Natural killer cell treated with Interleukin-12 subunit alpha and Interleukin-12 subunit beta and Interleukin-15 and Interleukin-18, amount 100 ng/mL, for 72 hours (primary cell): ENCODE measurements at regions not wholly inside any gene's neighbourhood (a gene's known extent, or its start where the extent isn't known, plus 50 kb on each side); places are given as distances from the start of the nearest gene placed in this dataset.
"Not testable (repeated sequence)": the region's sequence is repeated elsewhere in the genome, so short reads cannot be mapped to it uniquely, and the experiment has no call there.

ENCODE experiments used
- ATAC-seq, 2 donors: fragments of 150-1000 bp; cut with Tn5 transposase in 1 of 2; sonication (Bioruptor Pico), chemical (Tn5 transposase) in 1 of 2; 2 replicates each; pipeline ENCODE4 v1.10.0; 2021
- DNase-seq: peaks from one replicate; pipeline ENCODE4 v3.0.0; 2022; ENCODE audit warnings: low spot score
- H3K27ac Mint-ChIP-seq, 2 donors: 1 replicate in 1 of 2; 2 replicates in 1 of 2; pipeline ENCODE4 v1.8.0; 2022; ENCODE audit warnings: mixed read lengths in 2 of 2, mild to moderate bottlenecking in 1 of 2, moderate library complexity in 1 of 2
- H3K27me3 Mint-ChIP-seq, 2 donors: 1 replicate in 1 of 2; 2 replicates in 1 of 2; pipeline ENCODE4 v1.8.0; 2022; ENCODE audit warnings: mixed read lengths in 2 of 2
- H3K36me3 Mint-ChIP-seq: one replicate; pipeline ENCODE4 v1.8.0; 2022; ENCODE audit warnings: mixed read lengths
- H3K4me1 Mint-ChIP-seq, 2 donors: 1 replicate in 1 of 2; 2 replicates in 1 of 2; pipeline ENCODE4 v1.8.0; 2022; ENCODE audit warnings: low read depth in 2 of 2, mixed read lengths in 2 of 2, mild to moderate bottlenecking in 1 of 2
- H3K4me3 Mint-ChIP-seq: one replicate; pipeline ENCODE4 v1.8.0; 2022; ENCODE audit warnings: mixed read lengths
- H3K9me3 Mint-ChIP-seq: 2 replicates; pipeline ENCODE4 v1.8.0; 2022; ENCODE audit warnings: mixed read lengths

DNA sequence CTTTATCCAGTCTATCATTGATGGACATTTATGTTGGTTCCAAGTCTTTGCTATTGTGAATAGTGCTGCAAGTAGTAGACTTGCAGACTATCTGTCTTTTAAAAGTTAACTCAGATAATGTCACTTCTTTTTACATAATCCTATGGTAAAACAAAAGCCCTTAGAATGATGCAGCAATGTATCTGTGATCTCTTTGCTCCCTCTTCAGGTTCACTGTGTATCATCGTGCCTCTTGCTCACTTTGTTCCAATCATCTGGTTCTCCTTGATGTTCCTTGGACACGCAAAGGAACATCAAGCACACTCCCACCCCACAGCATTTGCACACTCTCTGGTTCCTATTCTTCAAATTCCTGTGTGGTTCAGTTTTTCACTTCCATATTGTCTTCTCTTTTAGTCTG, 472.5 kb upstream of the ZNF804A start:
- no peak for ATAC-seq
- no peak overlapping the region for H3K4me3 Mint-ChIP-seq
- no peak for DNase-seq
- H3K27me3 Mint-ChIP-seq, result no peaks in the 10 kb centered on the region
- peaks cover 13% of the 10 kb centered on the region for H3K9me3 Mint-ChIP-seq
- peaks cover 11% of the 10 kb centered on the region for H3K36me3 Mint-ChIP-seq
- H3K4me1 Mint-ChIP-seq, result no peaks in the 10 kb centered on the region
- H3K27ac Mint-ChIP-seq, result no peak overlapping the region

DNA sequence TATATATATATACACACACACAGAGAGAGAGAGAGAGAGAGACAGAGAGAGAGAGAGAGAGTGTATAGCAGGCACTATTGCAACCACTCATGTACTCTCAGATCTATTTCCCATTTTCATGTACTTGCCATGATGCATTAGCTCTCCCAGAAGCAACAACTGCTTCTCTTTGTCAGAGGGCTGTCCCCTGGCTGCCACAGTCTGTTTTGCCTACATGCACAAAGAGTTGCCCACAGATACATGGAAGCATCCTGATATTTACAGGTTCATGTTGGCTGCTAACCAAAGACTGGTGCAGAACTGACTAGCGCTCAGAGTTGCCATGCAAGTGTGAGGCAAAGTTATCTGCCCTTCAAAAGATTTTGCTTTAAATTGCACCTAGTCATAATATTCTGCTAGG, 469.3 kb upstream of the ZNF804A start:
- peaks cover 11% of the 10 kb centered on the region for H3K36me3 Mint-ChIP-seq
- DNase-seq (no peak), ATAC-seq (no peak)
- H3K9me3 Mint-ChIP-seq, result peaks cover 28% of the 10 kb centered on the region
- H3K27me3 Mint-ChIP-seq, result no peaks in the 10 kb centered on the region
- no peak overlapping the region for H3K4me3 Mint-ChIP-seq
- H3K4me1 Mint-ChIP-seq, result no peaks in the 10 kb centered on the region
- H3K27ac Mint-ChIP-seq, result no peak overlapping the region

DNA sequence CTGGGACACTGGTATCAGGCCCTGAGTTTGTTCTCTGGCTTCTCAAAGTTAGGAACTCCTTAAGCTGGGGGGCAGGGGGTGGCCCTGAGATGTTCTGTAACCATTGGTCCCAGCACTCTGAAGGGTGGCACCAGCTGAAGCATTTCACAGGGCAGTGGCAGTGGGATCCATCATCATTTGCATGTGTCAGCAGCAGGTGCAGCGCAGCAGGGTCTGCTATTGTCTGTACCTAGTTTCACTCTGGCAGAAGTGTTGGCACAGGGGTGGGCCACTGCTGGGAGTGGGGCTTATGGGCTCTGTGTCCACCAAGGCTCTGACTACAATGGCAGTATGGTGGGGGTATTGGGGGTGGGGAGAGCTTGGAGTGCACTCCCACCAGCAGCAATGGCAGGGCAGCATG, 460.4 kb upstream of the ZNF804A start:
- Mint-ChIP-seq H3K4me3 (no peak overlapping the region), H3K36me3 (no peaks in the 10 kb centered on the region), H3K27ac (no peak overlapping the region), H3K27me3 (no peaks in the 10 kb centered on the region), H3K9me3 (peaks cover 23% of the 10 kb centered on the region), H3K4me1 (no peaks in the 10 kb centered on the region)
- DNase-seq (no peak), ATAC-seq (no peak)

GRCh38 chr2:184141866-184142265, 456.5 kb upstream of the ZNF804A start:
- H3K27me3 Mint-ChIP-seq, result no peaks in the 10 kb centered on the region
- DNase-seq (no peak), ATAC-seq (no peak)
- no peak overlapping the region for H3K27ac Mint-ChIP-seq
- peaks cover 6% of the 10 kb centered on the region for H3K9me3 Mint-ChIP-seq
- H3K4me3 Mint-ChIP-seq, result no peak overlapping the region
- H3K4me1 Mint-ChIP-seq, result no peaks in the 10 kb centered on the region
- no peaks in the 10 kb centered on the region for H3K36me3 Mint-ChIP-seq

- Mint-ChIP-seq H3K9me3 (peaks cover 17% of the 10 kb centered on the region), H3K4me1 (no peaks in the 10 kb centered on the region), H3K27ac (no peak overlapping the region), H3K4me3 (no peak overlapping the region), H3K36me3 (peaks cover 10% of the 10 kb centered on the region), H3K27me3 (no peaks in the 10 kb centered on the region)
- ATAC-seq (no peak), DNase-seq (no peak)
These were observed 443.9 kb upstream of the ZNF804A start for GRCh38 chr2:184154438-184154837.

DNA sequence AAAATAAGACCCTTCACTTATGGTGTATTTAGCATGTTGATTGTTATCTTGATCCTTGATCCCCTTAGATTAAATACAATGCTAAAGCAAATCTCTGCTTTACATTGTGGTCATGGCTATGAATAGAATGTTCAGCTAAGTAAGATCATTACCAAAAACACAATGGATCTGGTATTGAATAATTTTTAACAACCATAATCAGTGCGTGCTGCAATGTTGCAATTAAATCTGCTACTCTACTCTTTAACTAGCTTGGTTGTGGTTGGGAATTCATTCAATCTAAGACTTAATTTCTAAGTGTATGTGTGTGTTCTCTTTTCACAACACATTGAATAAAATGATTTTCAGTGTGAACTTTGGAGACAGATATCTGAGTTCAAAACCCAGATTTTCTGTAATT, 442.5 kb upstream of the ZNF804A start:
- ATAC-seq, result no peak
- peaks cover 8% of the 10 kb centered on the region for H3K36me3 Mint-ChIP-seq

DNA sequence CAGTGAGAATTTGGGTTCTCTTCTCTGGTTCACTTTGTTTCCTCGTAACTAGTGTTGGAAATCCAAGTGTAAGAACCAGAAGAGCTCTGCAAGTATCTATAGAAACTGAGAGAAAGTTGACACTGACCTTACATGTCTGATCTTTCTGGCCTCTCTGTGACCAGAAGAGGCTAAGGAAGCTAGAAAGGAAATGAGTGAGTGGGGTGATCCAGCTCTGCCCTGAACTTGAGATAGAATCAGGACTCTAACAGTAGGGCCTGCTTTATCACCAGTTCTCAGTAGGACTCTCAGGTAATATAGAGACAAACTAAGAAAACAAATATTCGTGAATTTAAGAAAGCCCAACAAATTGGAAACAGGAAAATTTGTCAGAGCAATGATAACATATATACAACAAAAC, 441.2 kb upstream of the ZNF804A start:
- DNase-seq (no peak), ATAC-seq (no peak)
- no peaks in the 10 kb centered on the region for H3K27me3 Mint-ChIP-seq
- H3K9me3 Mint-ChIP-seq, result peaks cover 13% of the 10 kb centered on the region
- peaks cover 11% of the 10 kb centered on the region for H3K36me3 Mint-ChIP-seq
- H3K27ac Mint-ChIP-seq, result no peak overlapping the region
- no peaks in the 10 kb centered on the region for H3K4me1 Mint-ChIP-seq
- no peak overlapping the region for H3K4me3 Mint-ChIP-seq

More for the DNA sequence above, 442.5 kb upstream of the ZNF804A start:
- no peak for DNase-seq
- H3K27me3 Mint-ChIP-seq, result no peaks in the 10 kb centered on the region
- H3K27ac Mint-ChIP-seq, result no peak overlapping the region
- no peak overlapping the region for H3K4me3 Mint-ChIP-seq
- peaks cover 9% of the 10 kb centered on the region for H3K9me3 Mint-ChIP-seq
- H3K4me1 Mint-ChIP-seq, result no peaks in the 10 kb centered on the region

- no peak for DNase-seq
- Mint-ChIP-seq H3K36me3 (peaks cover 11% of the 10 kb centered on the region), H3K9me3 (peaks cover 29% of the 10 kb centered on the region), H3K4me1 (no peaks in the 10 kb centered on the region), H3K27ac (no peak overlapping the region), H3K27me3 (no peaks in the 10 kb centered on the region), H3K4me3 (no peak overlapping the region)
- ATAC-seq, result no peak
These were observed 435.9 kb upstream of the ZNF804A start for GRCh38 chr2:184162426-184162825.

- ATAC-seq, result not testable (repeated sequence)
These were observed 429.5 kb upstream of the ZNF804A start for GRCh38 chr2:184168823-184169222.

DNA sequence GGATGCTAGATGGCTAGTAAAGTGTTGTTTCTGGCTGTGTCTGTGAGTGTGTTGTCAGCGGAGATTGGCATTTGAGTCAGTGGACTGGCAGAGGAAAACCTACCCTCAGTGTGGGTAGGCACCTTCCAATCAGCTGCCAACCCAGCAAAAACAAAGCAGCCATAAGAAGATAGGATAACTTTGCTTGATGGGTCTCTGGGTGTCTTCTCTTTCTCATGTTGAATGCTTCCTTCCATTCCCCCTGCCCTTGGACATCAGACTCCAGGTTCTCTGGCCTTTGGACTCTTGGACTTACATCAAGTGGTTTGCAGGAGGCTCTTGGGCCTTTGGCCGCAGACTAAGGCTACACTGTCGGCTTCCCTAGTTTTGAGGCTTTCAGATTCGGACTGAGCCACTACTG, 429.0 kb upstream of the ZNF804A start:
- no peaks in the 10 kb centered on the region for H3K4me1 Mint-ChIP-seq
- no peak overlapping the region for H3K27ac Mint-ChIP-seq
- ATAC-seq (no peak), DNase-seq (no peak)
- no peak overlapping the region for H3K4me3 Mint-ChIP-seq
- peaks cover 14% of the 10 kb centered on the region for H3K36me3 Mint-ChIP-seq
- H3K9me3 Mint-ChIP-seq, result peaks cover 20% of the 10 kb centered on the region
- no peaks in the 10 kb centered on the region for H3K27me3 Mint-ChIP-seq

More at GRCh38 chr2:184168823-184169222, 429.5 kb upstream of the ZNF804A start:
- H3K27me3 Mint-ChIP-seq, H3K27ac Mint-ChIP-seq, H3K4me1 Mint-ChIP-seq, DNase-seq, H3K4me3 Mint-ChIP-seq: not testable (repeated sequence)
- Mint-ChIP-seq H3K9me3 (peaks cover 21% of the 10 kb centered on the region), H3K36me3 (peaks cover 14% of the 10 kb centered on the region)

GRCh38 chr2:184174493-184175104, 423.7 kb upstream of the ZNF804A start:
- DNase-seq, result no peak
- ATAC-seq, result no peak
- no peak overlapping the region for H3K4me3 Mint-ChIP-seq
- no peaks in the 10 kb centered on the region for H3K27me3 Mint-ChIP-seq
- no peaks in the 10 kb centered on the region for H3K4me1 Mint-ChIP-seq
- H3K9me3 Mint-ChIP-seq, result peaks cover 5% of the 10 kb centered on the region
- peaks cover 4% of the 10 kb centered on the region for H3K36me3 Mint-ChIP-seq
- H3K27ac Mint-ChIP-seq, result no peak overlapping the region

GRCh38 chr2:184178229-184178628, 420.1 kb upstream of the ZNF804A start:
- no peaks in the 10 kb centered on the region for H3K4me1 Mint-ChIP-seq
- no peak overlapping the region for H3K4me3 Mint-ChIP-seq
- no peak overlapping the region for H3K27ac Mint-ChIP-seq
- H3K27me3 Mint-ChIP-seq, result no peaks in the 10 kb centered on the region
- no peaks in the 10 kb centered on the region for H3K36me3 Mint-ChIP-seq
- ATAC-seq (no peak), DNase-seq (no peak)
- H3K9me3 Mint-ChIP-seq, result peaks cover 5% of the 10 kb centered on the region

DNA sequence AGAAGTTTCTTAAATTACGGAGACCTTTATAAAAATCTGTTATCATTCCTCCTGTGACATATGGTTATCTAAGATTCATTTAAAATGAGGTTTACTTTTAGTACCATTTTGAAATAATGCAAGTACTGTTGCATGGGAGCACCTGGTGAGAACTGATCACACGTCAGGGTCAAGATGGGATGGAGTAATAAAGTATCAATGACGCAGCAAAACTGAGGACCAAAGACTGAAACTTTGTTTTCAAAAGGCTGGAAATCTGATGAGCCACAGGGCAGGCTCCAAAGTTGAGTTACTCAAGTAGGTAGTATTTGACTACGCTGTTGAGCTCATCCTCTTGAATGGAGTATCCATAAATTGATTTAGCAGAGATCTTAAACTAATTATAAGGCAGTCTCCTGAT, 411.9 kb upstream of the ZNF804A start:
- DNase-seq (no peak), ATAC-seq (no peak)
- no peaks in the 10 kb centered on the region for H3K36me3 Mint-ChIP-seq
- H3K4me3 Mint-ChIP-seq, result no peak overlapping the region
- H3K4me1 Mint-ChIP-seq, result no peaks in the 10 kb centered on the region
- H3K9me3 Mint-ChIP-seq, result peaks cover 8% of the 10 kb centered on the region
- no peaks in the 10 kb centered on the region for H3K27me3 Mint-ChIP-seq
- no peak overlapping the region for H3K27ac Mint-ChIP-seq

DNA sequence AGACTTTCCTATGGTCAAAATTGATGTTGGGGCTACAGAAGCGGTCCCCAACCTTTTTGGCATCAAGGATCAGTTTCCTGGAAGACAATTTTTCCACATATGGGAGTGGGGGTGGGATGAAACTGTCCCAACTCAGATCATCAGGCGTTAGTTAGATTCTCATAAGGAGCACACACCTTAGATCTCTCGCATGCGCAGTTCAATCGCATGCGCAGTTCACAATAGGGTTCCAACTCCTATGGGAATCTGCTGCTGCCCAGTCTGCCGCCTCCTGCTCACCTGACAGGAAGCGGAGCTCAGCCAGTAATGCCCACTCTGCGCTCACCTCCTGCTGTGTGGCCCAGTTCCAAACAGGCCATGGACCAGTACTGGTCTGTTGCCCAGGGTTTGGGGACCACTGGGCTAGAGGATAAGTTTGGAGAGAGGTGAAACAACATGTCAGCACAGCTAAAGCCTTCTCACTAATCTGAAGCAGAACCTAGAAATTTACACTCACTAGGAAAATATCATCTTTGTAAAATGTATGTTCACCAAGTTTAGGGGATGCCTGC, 410.8 kb upstream of the ZNF804A start:
- Mint-ChIP-seq H3K27ac (no peak overlapping the region), H3K4me3 (no peak overlapping the region), H3K36me3 (no peaks in the 10 kb centered on the region), H3K4me1 (no peaks in the 10 kb centered on the region), H3K9me3 (peaks cover 3% of the 10 kb centered on the region), H3K27me3 (no peaks in the 10 kb centered on the region)
- DNase-seq (no peak), ATAC-seq (no peak)

- no peak overlapping the region for H3K4me3 Mint-ChIP-seq
- H3K36me3 Mint-ChIP-seq, result no peaks in the 10 kb centered on the region
- peaks cover 3% of the 10 kb centered on the region for H3K9me3 Mint-ChIP-seq
- no peaks in the 10 kb centered on the region for H3K4me1 Mint-ChIP-seq
- no peaks in the 10 kb centered on the region for H3K27me3 Mint-ChIP-seq
- ATAC-seq (no peak), DNase-seq (no peak)
- H3K27ac Mint-ChIP-seq, result no peak overlapping the region
These were observed 407.6 kb upstream of the ZNF804A start for GRCh38 chr2:184190725-184191124.
